HG03432 (cell line): ENCODE measurements at regions not wholly inside any gene's neighbourhood (a gene's known extent, or its start where the extent isn't known, plus 50 kb on each side); places are given as distances from the start of the nearest gene placed in this dataset.

ENCODE experiments used
- ATAC-seq: cut with Tn5 transposase; IDR thresholded peaks from one replicate; pipeline ENCODE4 v1.9.1; 2021; ENCODE audit warnings: mild to moderate bottlenecking, moderate library complexity; ENCODE audit not compliant: unreplicated experiment

GRCh38 chr18:65415098-65415497 is 335.7 kb upstream of the CDH7 start:
- ATAC-seq: no peak

DNA sequence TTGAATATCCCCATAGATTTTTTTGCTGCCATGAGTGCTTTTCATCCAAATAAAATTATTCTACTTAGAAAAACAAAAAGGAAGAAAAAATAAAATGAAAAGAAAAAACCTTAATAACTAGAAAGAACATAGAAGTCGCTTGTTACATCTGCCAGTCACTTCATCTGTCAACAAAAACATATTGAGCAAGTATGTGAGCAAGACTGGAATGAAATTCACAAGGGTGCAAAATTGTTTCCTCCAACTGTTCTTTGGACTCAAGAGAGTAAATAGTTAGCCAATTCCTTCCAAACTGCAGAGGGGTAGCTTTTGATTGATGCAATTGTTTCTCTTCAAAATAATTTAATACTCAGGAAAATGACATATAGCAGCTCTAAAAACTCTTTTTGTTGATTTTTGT is 336.3 kb upstream of the CDH7 start:
- no peak for ATAC-seq

GRCh38 chr18:65411061-65411460 is 339.8 kb upstream of the CDH7 start:
- no peak for ATAC-seq

DNA sequence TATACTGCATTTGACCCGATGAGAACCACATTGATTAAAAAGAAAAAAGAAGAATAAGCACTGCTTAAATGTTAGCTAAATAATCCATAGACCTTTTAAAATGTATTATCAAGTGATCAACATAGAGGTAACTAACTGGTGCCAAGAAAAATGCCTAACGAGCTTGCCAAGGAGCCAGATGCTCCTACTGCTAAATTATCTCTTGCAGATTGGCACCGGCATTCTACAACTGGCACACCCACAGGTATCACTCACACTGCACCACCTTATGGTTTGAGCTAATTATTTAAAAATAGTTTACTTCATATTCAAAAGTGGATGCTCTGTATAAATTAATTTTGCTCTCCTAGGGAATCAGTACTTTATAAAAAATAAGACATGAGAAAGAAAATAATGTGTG is 341.6 kb upstream of the CDH7 start:
- ATAC-seq: no peak

DNA sequence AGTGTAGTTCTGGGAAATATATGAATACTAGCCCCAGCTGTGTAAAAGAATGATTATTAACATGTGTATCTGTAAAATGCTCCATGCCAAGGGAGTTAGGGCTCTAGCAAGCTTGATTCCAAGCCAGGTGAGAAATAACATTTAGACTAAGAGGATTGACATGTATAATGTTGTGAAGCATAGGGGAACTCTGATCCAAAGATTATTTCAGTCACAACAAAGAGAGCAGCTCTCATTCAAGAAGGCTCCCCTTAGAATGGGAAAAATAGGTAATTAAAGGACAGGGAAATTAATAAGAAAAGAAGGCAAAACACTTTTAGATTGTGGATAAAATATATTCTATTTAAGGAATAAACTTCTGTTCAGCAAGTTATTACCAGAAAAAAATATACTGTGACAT is 347.3 kb upstream of the CDH7 start:
- no peak for ATAC-seq

DNA sequence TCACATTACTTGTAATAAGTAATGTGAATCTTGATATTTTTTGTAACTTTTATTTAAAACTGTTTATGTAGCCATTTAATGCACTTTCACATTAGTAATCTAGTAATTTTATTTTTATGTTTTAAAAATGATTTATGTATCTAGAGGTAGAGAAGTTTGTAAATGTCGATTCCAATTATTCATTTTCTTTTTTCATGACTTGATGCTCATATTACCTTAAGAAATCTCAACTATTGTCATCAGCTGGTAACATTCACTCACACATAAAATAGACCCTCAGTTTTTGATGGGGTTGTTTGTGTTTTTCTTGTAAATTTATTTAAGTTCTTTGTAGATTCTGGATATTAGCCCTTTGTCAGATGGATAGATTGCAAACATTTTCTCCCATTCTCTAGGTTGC is 351.7 kb upstream of the CDH7 start:
- ATAC-seq: no peak

DNA sequence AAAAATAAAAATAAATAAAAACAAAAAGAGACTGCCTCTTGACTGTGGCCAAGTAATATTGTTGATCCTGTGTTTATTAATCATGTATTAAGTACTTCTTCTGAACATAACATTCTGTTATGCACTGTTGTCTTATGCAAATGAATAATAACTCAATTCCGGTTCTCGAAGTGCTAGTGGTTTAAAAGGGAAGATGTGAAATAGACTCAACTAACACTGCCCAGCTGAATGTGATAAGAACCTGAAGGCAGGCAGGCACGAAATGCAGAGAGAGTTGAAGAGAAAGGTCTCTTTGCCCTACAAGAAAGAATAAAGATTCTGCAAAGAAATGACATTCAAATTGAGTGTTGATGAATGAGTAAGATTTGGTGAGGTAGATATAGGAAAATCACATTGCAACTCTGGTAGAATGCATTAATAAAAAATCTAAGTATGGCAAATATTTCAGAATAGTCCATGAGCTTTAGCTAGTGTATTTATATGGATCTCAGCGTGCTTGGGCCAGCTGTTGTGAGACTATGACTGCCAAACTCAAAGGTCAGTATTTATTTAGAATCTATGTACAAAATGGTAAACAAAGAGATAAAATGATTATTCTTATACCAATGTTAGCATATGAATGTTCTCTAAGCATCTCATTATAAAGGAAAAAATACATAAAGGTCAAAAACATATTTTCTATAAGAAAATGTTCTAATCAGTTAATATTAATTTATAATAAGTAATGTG is 352.3 kb upstream of the CDH7 start:
- ATAC-seq: no peak

DNA sequence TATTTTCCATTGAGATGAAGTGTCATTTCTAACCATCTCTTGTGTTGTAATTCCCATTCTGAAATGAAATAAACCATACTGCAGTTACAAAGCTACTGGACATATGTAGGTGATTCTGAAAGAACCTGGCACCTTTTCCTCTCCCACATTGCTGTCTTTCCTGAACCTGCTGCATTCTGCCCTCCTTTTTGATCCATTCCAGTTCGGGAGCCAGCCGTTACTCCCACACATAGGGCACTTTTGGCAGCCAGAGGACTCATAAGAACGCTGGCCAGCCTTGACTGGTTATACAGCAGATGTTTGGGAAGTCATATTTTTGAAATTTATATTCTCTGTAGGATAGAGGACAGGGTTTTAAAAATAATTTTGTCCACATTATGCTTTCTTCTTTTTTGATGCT is 369.8 kb upstream of the CDH7 start:
- ATAC-seq: no peak

DNA sequence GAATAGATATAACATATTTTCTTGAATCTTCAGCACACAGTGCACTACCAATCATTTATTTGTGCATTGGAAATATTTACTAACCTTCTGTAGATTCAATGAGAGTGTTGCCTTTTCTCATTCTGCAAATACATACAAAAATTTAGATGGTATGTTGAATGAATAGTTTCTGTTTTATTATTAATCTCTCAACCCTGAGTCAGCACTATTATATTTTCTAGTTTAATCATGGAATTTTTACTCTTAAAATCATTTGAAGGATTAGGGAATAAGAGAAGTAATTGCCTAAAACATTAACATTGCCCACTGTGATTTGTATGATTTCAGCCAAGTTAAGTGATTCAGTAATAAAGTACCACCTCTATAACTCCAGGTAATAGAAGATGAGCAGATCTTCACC is 370.2 kb upstream of the CDH7 start:
- ATAC-seq: no peak

DNA sequence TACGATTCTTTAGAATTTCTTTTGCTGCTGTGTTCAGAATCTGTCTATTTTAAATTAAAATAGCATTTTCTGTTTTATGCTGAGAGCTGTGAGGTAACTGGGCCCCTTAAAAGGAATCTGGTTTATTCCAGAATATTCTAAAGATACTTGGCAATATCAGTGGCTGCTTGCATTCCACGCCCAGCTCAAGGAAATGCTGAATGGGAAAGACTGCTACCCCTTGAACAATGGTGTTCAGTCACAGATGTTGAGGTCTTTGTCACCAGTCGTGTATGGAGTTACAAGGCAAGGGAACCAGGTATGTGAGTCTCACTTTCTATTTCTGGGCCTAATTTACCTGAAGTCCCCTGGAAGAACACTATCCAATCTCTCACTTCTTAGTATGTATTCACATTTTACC is 377.9 kb upstream of the CDH7 start:
- ATAC-seq: no peak

DNA sequence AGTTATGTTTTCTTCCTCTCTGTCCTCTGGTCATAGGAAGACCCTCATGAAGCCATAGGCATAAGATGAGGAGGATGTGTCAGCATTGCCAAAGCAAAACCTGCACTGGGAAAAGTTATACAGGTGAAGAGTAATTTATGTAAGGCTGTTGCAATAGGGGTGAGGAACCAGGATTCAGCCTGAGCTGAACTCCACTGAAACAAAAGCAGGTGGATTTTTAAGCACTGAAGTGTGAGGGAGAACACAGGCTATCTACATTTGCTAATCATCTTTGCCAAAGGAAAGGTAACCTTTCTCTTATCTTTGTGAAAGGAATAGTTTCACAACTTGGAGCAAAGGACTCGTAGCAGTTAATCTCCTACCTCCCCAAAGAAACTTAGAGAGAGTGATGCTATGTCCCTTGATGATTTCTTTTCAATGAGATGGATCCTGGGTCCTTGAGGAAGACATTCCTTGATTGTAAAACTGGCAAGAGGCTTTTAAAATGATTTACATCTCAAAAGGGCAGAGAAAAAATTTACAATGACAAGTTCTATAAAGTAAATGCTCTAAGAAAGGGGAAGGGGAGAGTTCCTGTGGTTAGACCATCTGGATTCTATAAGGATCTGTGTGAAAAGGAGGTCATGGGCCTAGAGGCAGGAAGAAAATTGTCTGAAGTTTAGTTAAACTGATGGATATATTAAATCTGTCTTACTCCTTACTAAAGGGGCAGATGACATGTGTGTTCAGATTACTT is 385.4 kb upstream of the CDH7 start:
- ATAC-seq: no peak

- ATAC-seq: no peak
Observed at GRCh38 chr18:65363911-65364632, 386.7 kb upstream of the CDH7 start.

- ATAC-seq: no peak
Observed at GRCh38 chr18:65363011-65363410, 387.8 kb upstream of the CDH7 start.

- no peak for ATAC-seq
Observed at GRCh38 chr18:65359479-65359878, 391.3 kb upstream of the CDH7 start.

DNA sequence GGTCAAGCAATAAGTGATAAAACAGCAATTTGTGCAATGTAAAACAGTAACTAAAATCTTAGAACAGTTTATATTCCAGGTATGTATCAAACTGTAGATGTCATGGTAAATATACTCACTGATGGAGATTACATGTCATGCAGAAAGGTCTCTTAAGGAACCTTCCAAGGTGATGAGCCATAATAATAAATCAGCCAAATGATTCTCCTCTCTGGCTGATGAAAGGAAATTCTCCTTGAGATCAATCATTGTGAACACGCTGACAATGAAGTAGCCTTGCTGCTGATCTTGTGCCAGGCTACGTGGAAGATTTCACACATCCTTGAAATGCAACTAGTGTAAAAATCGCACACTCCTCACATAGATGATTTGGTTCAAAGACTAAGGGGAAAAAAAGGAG is 392.5 kb upstream of the CDH7 start:
- no peak for ATAC-seq

DNA sequence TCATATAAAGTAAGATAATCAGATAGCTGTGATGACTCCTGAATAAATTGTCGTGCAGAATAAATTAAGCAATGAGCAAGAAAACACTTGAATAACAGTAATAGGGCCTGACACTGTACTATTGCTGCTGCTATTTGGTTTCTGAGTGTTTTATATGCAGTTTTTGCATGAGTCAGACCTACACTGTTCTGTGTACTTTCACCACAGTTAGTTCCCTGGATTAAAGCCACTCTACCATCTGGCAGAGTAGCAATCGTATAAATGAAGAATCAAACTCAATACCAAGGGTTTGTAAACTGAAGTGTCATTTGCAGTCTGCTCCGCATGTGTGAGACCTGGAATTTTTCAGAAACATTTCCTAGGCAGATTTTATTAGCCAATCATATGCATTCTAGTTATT is 398.6 kb upstream of the CDH7 start:
- no peak for ATAC-seq

- ATAC-seq: no peak
Observed at GRCh38 chr18:65349635-65350034, 401.2 kb upstream of the CDH7 start.

DNA sequence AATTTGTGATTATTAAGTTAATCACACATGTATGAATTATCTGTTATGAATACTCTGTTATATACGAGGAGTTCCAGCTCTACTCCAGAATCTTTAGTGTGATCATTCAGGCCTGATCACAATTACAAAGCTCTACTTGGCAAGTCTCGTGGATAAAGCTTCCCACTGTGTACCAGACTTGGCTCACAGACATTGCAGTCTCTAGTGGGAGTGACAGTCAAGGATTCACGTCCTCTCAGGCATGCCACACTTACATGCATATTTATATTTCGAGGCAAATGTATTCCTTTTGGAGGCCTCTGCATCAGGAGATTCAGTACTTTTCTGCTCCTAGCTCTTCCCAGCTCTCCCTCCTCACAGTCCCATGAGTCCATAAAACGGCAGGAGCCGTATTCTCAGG is 403.4 kb upstream of the CDH7 start:
- no peak for ATAC-seq

DNA sequence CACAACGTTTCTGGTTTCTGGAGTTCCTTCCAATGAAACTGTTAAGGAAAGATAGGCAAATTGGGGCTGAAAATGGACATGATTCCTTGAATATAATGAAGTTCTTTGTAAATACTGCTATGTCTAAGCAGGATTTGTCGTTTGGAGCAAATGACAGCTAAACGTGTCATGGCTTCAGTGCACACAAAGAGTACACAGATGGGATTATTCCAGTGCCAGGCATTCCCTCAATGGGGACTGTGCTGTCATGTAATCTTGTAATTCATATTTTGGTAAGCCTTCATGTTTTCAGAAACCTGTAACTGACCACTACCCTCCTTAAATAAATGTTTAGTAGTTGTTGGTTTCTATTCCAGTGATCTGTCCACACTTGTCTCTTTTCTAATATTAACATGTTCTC is 404.7 kb upstream of the CDH7 start:
- ATAC-seq: no peak

DNA sequence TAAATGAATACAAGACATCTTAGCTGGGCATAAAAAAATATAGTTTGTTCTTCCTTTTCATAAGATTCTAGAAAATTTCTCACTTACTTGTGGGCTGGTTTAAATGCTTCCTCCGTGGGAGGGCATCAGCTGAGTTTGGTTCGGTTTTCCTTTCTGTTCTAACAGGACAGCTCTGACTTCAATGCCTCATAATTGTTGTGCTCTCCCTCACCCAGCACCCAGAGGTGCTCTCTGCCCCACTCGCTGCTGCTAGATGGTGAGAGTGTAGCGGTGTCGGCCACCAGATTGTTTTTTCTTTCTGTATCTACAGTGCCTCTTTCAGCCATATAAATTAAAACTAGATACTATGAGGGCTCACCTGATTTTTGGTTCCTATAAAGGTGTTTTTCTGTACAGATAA is 407.2 kb upstream of the CDH7 start:
- no peak for ATAC-seq

GRCh38 chr18:65336411-65336810 is 414.4 kb upstream of the CDH7 start:
- ATAC-seq: no peak

- ATAC-seq: no peak
Observed at GRCh38 chr18:65329010-65329409, 421.8 kb upstream of the CDH7 start.
